ENCODE measurements at regions not wholly inside any gene's neighbourhood (a gene's known extent, or its start where the extent isn't known, plus 50 kb on each side); places are given as distances from the start of the nearest gene placed in this dataset.

GRCh38 chr5:56511326-56511841, 278.3 kb upstream of the ANKRD55 start:
- intact Hi-C loops (cut with DNase I): no loop called here
- no peak for DNase-seq (ENCODE audit: low spot score)

- intact Hi-C loops (cut with DNase I): no loop called here
- DNase-seq (ENCODE audit: low spot score): no peak
Measured at GRCh38 chr5:56508249-56508648, 275.1 kb upstream of the ANKRD55 start.

- intact Hi-C loops (cut with DNase I): no loop called here
- no peak for DNase-seq (ENCODE audit: low spot score)
Measured at GRCh38 chr5:56507351-56507930, 274.3 kb upstream of the ANKRD55 start.

GRCh38 chr5:56506211-56506965, 273.3 kb upstream of the ANKRD55 start:
- DNase-seq (ENCODE audit: low spot score): no peak
- intact Hi-C loops (cut with DNase I): no loop called here

GRCh38 chr5:56503929-56504328, 270.8 kb upstream of the ANKRD55 start:
- DNase-seq (ENCODE audit: low spot score): no peak

GRCh38 chr5:56501781-56502557, 268.8 kb upstream of the ANKRD55 start:
- DNase-seq (ENCODE audit: low spot score): no peak
- intact Hi-C loops (cut with DNase I): no loop called here

More at GRCh38 chr5:56503929-56504328, 270.8 kb upstream of the ANKRD55 start:
- intact Hi-C loops (cut with DNase I): no loop called here

GRCh38 chr5:56499901-56500300, 266.8 kb upstream of the ANKRD55 start:
- intact Hi-C loops (cut with DNase I): no loop called here
- no peak for DNase-seq (ENCODE audit: low spot score)

GRCh38 chr5:56499491-56499890, 266.4 kb upstream of the ANKRD55 start:
- intact Hi-C loops (cut with DNase I): no loop called here
- DNase-seq (ENCODE audit: low spot score): no peak

GRCh38 chr5:56498759-56499395, 265.7 kb upstream of the ANKRD55 start:
- no peak for DNase-seq (ENCODE audit: low spot score)
- intact Hi-C loops (cut with DNase I): no loop called here

GRCh38 chr5:56496581-56497063, 263.5 kb upstream of the ANKRD55 start:
- intact Hi-C loops (cut with DNase I): no loop called here
- DNase-seq (ENCODE audit: low spot score): no peak

- intact Hi-C loops (cut with DNase I): no loop called here
- no peak for DNase-seq (ENCODE audit: low spot score)
Measured at GRCh38 chr5:56494300-56494731, 261.2 kb upstream of the ANKRD55 start.

GRCh38 chr5:56493766-56494165, 260.6 kb upstream of the ANKRD55 start:
- intact Hi-C loops (cut with DNase I): no loop called here
- DNase-seq (ENCODE audit: low spot score): no peak

- no peak for DNase-seq (ENCODE audit: low spot score)
Measured at GRCh38 chr5:56493308-56493707, 260.2 kb upstream of the ANKRD55 start.

GRCh38 chr5:56492812-56493211, 259.7 kb upstream of the ANKRD55 start:
- intact Hi-C loops (cut with DNase I): no loop called here
- DNase-seq (ENCODE audit: low spot score): no peak

More at GRCh38 chr5:56493308-56493707, 260.2 kb upstream of the ANKRD55 start:
- intact Hi-C loops (cut with DNase I): no loop called here

GRCh38 chr5:56490971-56491468, 257.9 kb upstream of the ANKRD55 start:
- intact Hi-C loops (cut with DNase I): no loop called here
- no peak for DNase-seq (ENCODE audit: low spot score)

- no peak for DNase-seq (ENCODE audit: low spot score)
- intact Hi-C loops (cut with DNase I): loop anchor here in 1 of 2 donors (10.0 kb wide), 1 partner anchor 326 kb away; the partner anchor contains the start of gene MAP3K1
Measured at GRCh38 chr5:56489272-56489671, 256.1 kb upstream of the ANKRD55 start.

- no peak for DNase-seq (ENCODE audit: low spot score)
- intact Hi-C loops (cut with DNase I): loop anchor here in 1 of 2 donors (10.0 kb wide), 1 partner anchor 327 kb away; the partner anchor contains the start of gene MAP3K1
Measured at GRCh38 chr5:56487528-56488115, 254.5 kb upstream of the ANKRD55 start.

- intact Hi-C loops (cut with DNase I): loop anchor here in 1 of 2 donors (10.0 kb wide), 1 partner anchor 332 kb away; the partner anchor contains the start of gene MAP3K1
Measured at GRCh38 chr5:56482363-56482762, 249.2 kb upstream of the ANKRD55 start.

More at GRCh38 chr5:56482363-56482762, 249.2 kb upstream of the ANKRD55 start:
- no peak for DNase-seq (ENCODE audit: low spot score)
